ENCODE measurements at regions not wholly inside any gene's neighbourhood (a gene's known extent, or its start where the extent isn't known, plus 50 kb on each side); places are given as distances from the start of the nearest gene placed in this dataset.

DNA sequence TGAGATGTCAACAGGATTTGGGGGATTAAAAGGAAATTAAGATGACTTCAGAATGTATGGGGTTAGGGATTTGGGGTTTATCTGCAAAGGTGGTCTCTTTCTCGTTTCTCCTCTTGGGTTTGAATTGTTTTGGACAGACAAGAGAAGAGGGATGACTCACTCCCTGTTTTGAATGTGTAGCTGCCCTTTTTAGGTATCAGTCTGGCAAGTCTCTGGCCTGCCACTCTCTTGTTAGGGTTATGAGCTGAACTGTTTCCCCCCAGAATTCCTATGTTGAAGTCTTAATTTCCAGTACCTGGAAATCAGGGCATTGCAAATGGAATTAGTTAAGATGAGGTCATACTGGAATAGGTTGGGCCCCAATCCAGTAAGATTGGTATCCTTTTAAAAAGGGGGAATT lies 291.7 kb downstream of the MEX3B start:
- TF ChIP-seq, protein P1, sequence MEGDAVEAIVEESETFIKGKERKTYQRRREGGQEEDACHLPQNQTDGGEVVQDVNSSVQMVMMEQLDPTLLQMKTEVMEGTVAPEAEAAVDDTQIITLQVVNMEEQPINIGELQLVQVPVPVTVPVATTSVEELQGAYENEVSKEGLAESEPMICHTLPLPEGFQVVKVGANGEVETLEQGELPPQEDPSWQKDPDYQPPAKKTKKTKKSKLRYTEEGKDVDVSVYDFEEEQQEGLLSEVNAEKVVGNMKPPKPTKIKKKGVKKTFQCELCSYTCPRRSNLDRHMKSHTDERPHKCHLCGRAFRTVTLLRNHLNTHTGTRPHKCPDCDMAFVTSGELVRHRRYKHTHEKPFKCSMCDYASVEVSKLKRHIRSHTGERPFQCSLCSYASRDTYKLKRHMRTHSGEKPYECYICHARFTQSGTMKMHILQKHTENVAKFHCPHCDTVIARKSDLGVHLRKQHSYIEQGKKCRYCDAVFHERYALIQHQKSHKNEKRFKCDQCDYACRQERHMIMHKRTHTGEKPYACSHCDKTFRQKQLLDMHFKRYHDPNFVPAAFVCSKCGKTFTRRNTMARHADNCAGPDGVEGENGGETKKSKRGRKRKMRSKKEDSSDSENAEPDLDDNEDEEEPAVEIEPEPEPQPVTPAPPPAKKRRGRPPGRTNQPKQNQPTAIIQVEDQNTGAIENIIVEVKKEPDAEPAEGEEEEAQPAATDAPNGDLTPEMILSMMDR (IDR thresholded peaks at IDR 0.05; ENCODE audit: extremely low read depth in 1 of 2, insufficient read depth in 1 of 2, low read depth in 1 of 2, low read length in 2 of 2) = no peak
- TF ChIP-seq, protein P2, sequence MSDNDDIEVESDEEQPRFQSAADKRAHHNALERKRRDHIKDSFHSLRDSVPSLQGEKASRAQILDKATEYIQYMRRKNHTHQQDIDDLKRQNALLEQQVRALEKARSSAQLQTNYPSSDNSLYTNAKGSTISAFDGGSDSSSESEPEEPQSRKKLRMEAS (IDR thresholded peaks at IDR 0.05; ENCODE audit: insufficient read depth, insufficient read length) = no peak
- TF ChIP-seq GATA2 (IDR thresholded peaks at IDR 0.05; ENCODE audit: insufficient read depth, insufficient read length, low read depth, low read length) = no peak
- no peak for TF ChIP-seq POLR2A (IDR thresholded peaks at IDR 0.05; ENCODE audit: low read depth, low read length)
- TF ChIP-seq FOS (IDR thresholded peaks at IDR 0.05; ENCODE audit: borderline replicate concordance, insufficient read depth, low read length) = no peak
